ENCODE measurements at regions not wholly inside any gene's neighbourhood (a gene's known extent, or its start where the extent isn't known, plus 50 kb on each side); places are given as distances from the start of the nearest gene placed in this dataset.

GRCh38 chr9:82104252-82104651 is 115.7 kb downstream of the SPATA31D1 start:
- H3K4me3 Mint-ChIP-seq = no peak overlapping the region
- H3K4me1 Mint-ChIP-seq (ENCODE audit: low read depth) = no peaks in the 10 kb centered on the region
- no peaks in the 10 kb centered on the region for H3K36me3 Mint-ChIP-seq (ENCODE audit: low read depth)
- H3K9me3 Mint-ChIP-seq = peaks cover 16% of the 10 kb centered on the region
- H3K27ac Mint-ChIP-seq = no peak overlapping the region
- no peaks in the 10 kb centered on the region for H3K27me3 Mint-ChIP-seq (ENCODE audit: low read depth)
- no peak for DNase-seq (ENCODE audit: low spot score)

DNA sequence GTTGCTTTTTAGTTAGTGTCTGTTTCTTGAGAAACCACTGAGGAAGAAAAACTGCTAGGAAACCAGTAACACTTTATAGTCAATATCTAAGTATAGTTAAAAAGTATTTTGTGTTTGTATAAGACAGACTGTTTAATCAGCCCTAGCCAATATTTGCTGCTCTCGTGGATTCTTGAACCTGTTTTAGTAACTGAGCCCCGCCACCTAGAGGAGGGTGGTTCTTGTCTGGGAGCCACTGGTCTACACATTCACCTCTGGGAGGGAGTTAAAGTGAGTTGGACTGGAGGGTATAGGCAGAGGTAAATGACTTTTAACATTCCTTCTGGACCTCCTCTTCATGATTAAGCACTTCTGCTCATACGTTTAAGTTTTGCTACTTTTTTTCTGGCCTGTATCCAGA is 117.2 kb downstream of the SPATA31D1 start:
- DNase-seq (ENCODE audit: low spot score) = no peak
- Mint-ChIP-seq H3K9me3 (peaks cover 6% of the 10 kb centered on the region), H3K4me1 (ENCODE audit: low read depth) (no peaks in the 10 kb centered on the region), H3K4me3 (no peak overlapping the region), H3K27me3 (ENCODE audit: low read depth) (no peaks in the 10 kb centered on the region), H3K36me3 (ENCODE audit: low read depth) (no peaks in the 10 kb centered on the region), H3K27ac (no peak overlapping the region)

DNA sequence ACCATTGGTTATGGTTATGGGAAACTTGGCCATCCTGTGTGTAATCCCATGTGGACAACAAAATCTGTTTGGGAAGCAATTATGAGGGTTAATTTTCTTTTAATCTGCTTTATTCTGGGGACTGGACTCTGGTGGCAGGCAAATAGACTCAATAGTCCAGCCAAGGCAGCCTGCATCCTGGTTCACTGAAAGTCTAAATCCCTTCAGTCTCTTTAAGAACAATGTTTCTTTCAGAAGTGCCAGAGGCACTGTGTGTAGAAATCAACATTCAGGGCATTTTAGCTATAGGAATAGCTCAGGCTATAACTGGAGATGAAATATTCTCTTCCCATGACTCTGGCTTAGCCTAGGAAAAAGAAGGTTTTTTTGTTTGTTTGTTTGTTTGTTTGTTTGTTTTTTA is 118.0 kb downstream of the SPATA31D1 start:
- Mint-ChIP-seq H3K27me3 (ENCODE audit: low read depth) (no peaks in the 10 kb centered on the region), H3K36me3 (ENCODE audit: low read depth) (no peaks in the 10 kb centered on the region), H3K4me3 (no peak overlapping the region), H3K27ac (no peak overlapping the region), H3K9me3 (no peaks in the 10 kb centered on the region), H3K4me1 (ENCODE audit: low read depth) (no peaks in the 10 kb centered on the region)
- no peak for DNase-seq (ENCODE audit: low spot score)

DNA sequence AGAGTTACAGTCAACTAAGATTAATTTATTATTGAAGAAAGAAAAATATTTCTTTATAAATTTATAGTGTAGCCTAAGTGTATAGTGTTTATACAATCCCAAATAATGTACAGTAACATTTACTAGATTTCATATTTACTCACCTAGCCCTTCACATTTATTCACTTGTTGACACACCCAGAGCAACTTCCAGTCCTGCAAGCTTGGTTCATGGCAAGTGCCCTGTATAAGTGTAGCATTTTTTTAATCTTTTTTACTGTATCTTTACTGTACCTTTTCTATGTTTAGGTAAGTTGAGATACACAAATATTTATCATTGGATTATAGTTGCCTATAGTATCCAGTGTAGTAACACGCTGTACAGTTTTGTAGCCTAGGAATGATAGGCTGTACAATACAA is 119.9 kb downstream of the SPATA31D1 start:
- no peak overlapping the region for H3K4me3 Mint-ChIP-seq
- H3K4me1 Mint-ChIP-seq (ENCODE audit: low read depth) = no peaks in the 10 kb centered on the region
- no peak overlapping the region for H3K27ac Mint-ChIP-seq
- no peaks in the 10 kb centered on the region for H3K9me3 Mint-ChIP-seq
- H3K27me3 Mint-ChIP-seq (ENCODE audit: low read depth) = no peaks in the 10 kb centered on the region
- DNase-seq (ENCODE audit: low spot score) = no peak
- H3K36me3 Mint-ChIP-seq (ENCODE audit: low read depth) = no peaks in the 10 kb centered on the region

GRCh38 chr9:82108941-82109340 is 120.4 kb downstream of the SPATA31D1 start:
- Mint-ChIP-seq H3K36me3 (ENCODE audit: low read depth) (no peaks in the 10 kb centered on the region), H3K9me3 (no peaks in the 10 kb centered on the region), H3K4me1 (ENCODE audit: low read depth) (no peaks in the 10 kb centered on the region), H3K27ac (no peak overlapping the region), H3K4me3 (no peak overlapping the region), H3K27me3 (ENCODE audit: low read depth) (no peaks in the 10 kb centered on the region)
- DNase-seq (ENCODE audit: low spot score) = no peak

GRCh38 chr9:82109626-82110025 is 121.1 kb downstream of the SPATA31D1 start:
- no peak for DNase-seq (ENCODE audit: low spot score)
- H3K27me3 Mint-ChIP-seq (ENCODE audit: low read depth) = no peaks in the 10 kb centered on the region
- no peaks in the 10 kb centered on the region for H3K36me3 Mint-ChIP-seq (ENCODE audit: low read depth)

DNA sequence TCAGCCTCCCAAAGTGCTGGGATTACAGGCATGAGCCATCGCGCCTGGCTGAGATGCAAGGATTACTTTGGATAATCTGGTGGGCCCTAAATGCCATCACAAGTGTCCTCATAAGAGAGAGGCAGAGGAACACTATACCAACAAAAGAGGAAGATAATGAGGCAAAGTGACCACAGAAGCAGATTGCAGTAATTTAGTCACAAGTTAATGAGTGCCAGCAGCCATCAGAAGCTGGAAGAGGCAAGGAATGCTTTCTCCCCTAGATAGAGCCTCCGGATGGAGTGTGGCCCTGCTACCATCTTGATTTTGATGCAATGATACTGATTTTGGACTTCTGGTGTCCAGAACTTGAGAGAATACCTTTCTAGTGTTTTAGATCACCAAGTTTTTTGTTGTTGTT is 122.3 kb downstream of the SPATA31D1 start:
- no peaks in the 10 kb centered on the region for H3K4me1 Mint-ChIP-seq (ENCODE audit: low read depth)
- no peaks in the 10 kb centered on the region for H3K9me3 Mint-ChIP-seq

More at GRCh38 chr9:82109626-82110025, 121.1 kb downstream of the SPATA31D1 start:
- H3K4me3 Mint-ChIP-seq = no peak overlapping the region
- no peaks in the 10 kb centered on the region for H3K9me3 Mint-ChIP-seq
- H3K27ac Mint-ChIP-seq = no peak overlapping the region
- H3K4me1 Mint-ChIP-seq (ENCODE audit: low read depth) = no peaks in the 10 kb centered on the region

GRCh38 chr9:82115331-82115730 is 126.8 kb downstream of the SPATA31D1 start:
- Mint-ChIP-seq H3K27ac (no peak overlapping the region), H3K4me3 (no peak overlapping the region), H3K4me1 (ENCODE audit: low read depth) (no peaks in the 10 kb centered on the region), H3K36me3 (ENCODE audit: low read depth) (no peaks in the 10 kb centered on the region), H3K27me3 (ENCODE audit: low read depth) (no peaks in the 10 kb centered on the region), H3K9me3 (no peaks in the 10 kb centered on the region)
- DNase-seq (ENCODE audit: low spot score) = no peak

More for the DNA sequence above, 122.3 kb downstream of the SPATA31D1 start:
- Mint-ChIP-seq H3K36me3 (ENCODE audit: low read depth) (no peaks in the 10 kb centered on the region), H3K27ac (no peak overlapping the region), H3K27me3 (ENCODE audit: low read depth) (no peaks in the 10 kb centered on the region), H3K4me3 (no peak overlapping the region)
- no peak for DNase-seq (ENCODE audit: low spot score)

DNA sequence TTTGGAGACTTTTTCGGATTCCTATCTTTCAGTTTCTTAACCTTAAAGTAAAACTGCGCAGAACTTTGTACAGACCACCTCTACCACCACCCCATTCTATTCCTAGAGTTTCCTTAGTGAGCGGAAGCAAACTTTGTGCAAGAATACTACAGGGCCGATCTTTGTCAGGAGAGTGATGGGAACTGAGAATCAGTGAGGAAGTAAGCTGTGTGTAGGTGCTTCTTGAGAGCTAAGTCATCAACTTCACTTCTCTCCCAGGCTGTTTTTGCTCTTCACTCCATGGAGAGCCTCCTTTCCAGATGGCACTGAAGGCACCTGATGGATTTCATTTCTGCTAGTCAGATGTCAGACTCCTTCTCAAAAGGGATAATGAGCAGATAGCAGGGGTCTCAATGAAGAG is 127.3 kb downstream of the SPATA31D1 start:
- DNase-seq (ENCODE audit: low spot score) = no peak
- Mint-ChIP-seq H3K4me1 (ENCODE audit: low read depth) (no peaks in the 10 kb centered on the region), H3K9me3 (no peaks in the 10 kb centered on the region), H3K4me3 (no peak overlapping the region), H3K27me3 (ENCODE audit: low read depth) (no peaks in the 10 kb centered on the region), H3K27ac (no peak overlapping the region), H3K36me3 (ENCODE audit: low read depth) (no peaks in the 10 kb centered on the region)

DNA sequence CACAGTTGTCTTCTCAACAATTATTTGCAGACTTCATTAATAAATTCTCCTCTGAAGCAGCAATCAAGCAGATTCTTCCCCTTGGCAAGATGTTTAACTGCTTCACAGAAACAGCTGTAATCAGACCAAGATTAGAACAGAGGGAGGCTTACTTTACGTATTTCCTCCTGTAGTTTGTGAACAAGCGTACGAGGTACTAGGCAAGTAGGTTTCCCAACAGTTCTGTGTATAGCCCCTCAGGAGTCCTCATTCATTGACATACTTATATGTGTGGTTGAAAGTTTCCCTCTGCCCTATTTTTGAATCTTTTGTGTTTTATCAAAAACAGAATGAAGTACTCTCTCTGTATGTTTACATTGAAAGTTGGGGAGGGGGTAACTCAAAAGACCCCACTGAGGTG is 128.0 kb downstream of the SPATA31D1 start:
- no peak overlapping the region for H3K27ac Mint-ChIP-seq
- H3K27me3 Mint-ChIP-seq (ENCODE audit: low read depth) = no peaks in the 10 kb centered on the region
- no peaks in the 10 kb centered on the region for H3K9me3 Mint-ChIP-seq
- H3K36me3 Mint-ChIP-seq (ENCODE audit: low read depth) = no peaks in the 10 kb centered on the region
- no peak overlapping the region for H3K4me3 Mint-ChIP-seq
- DNase-seq (ENCODE audit: low spot score) = no peak
- H3K4me1 Mint-ChIP-seq (ENCODE audit: low read depth) = no peaks in the 10 kb centered on the region

GRCh38 chr9:82117026-82117811 is 128.6 kb downstream of the SPATA31D1 start:
- no peak for DNase-seq (ENCODE audit: low spot score)
- Mint-ChIP-seq H3K27me3 (ENCODE audit: low read depth) (no peaks in the 10 kb centered on the region), H3K36me3 (ENCODE audit: low read depth) (no peaks in the 10 kb centered on the region), H3K4me1 (ENCODE audit: low read depth) (no peaks in the 10 kb centered on the region), H3K4me3 (no peak overlapping the region), H3K9me3 (no peaks in the 10 kb centered on the region), H3K27ac (no peak overlapping the region)

- H3K27ac Mint-ChIP-seq = no peak overlapping the region
- H3K9me3 Mint-ChIP-seq = no peaks in the 10 kb centered on the region
- no peaks in the 10 kb centered on the region for H3K27me3 Mint-ChIP-seq (ENCODE audit: low read depth)
- DNase-seq (ENCODE audit: low spot score) = no peak
- H3K36me3 Mint-ChIP-seq (ENCODE audit: low read depth) = no peaks in the 10 kb centered on the region
- H3K4me3 Mint-ChIP-seq = no peak overlapping the region
- no peaks in the 10 kb centered on the region for H3K4me1 Mint-ChIP-seq (ENCODE audit: low read depth)
Observed at GRCh38 chr9:82122731-82123130, 134.2 kb downstream of the SPATA31D1 start.

DNA sequence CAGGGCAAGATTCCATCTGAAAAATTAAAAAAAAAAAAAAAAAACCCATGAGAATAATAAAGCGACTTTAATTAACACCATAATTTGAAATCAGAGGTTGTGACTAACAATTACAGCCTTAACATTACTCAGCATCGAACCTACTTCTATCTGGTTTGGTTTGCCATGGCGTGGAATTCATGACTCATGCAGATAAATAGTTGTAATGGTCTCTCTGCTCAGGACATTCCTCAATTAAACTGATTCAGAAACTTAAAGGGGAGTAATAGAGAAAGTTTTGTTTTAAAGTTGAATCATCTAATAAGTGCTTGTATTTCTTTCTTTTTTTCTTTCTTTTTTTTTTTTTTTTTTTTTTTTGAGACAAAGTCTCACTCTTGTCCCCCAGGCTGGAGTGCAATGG is 135.5 kb downstream of the SPATA31D1 start:
- H3K27ac Mint-ChIP-seq = no peak overlapping the region
- no peaks in the 10 kb centered on the region for H3K9me3 Mint-ChIP-seq
- DNase-seq (ENCODE audit: low spot score) = no peak

DNA sequence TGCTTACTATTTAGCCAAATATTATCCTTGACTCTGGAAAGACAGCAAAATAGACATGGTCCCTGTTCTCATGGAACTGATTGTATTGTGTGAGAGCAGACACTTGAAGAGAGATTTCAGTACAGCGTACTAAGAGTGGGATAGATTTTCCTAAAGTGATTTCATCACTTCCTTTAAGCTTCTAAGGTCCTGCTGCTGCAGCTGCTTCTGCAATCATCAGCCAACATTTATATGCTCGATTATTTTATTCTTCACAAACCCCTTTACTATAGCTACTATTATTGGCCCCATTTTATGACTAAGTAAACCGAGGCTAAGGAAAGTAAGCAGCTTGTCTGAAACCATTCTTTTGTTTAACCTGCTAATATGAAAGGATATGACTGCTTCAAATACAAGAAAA is 137.7 kb downstream of the SPATA31D1 start:
- Mint-ChIP-seq H3K27me3 (ENCODE audit: low read depth) (no peaks in the 10 kb centered on the region), H3K4me3 (no peak overlapping the region), H3K4me1 (ENCODE audit: low read depth) (no peaks in the 10 kb centered on the region), H3K27ac (no peak overlapping the region), H3K36me3 (ENCODE audit: low read depth) (no peaks in the 10 kb centered on the region), H3K9me3 (peaks cover 3% of the 10 kb centered on the region)
- no peak for DNase-seq (ENCODE audit: low spot score)

More for the DNA sequence above, 135.5 kb downstream of the SPATA31D1 start:
- Mint-ChIP-seq H3K27me3 (ENCODE audit: low read depth) (no peaks in the 10 kb centered on the region), H3K4me3 (no peak overlapping the region), H3K4me1 (ENCODE audit: low read depth) (no peaks in the 10 kb centered on the region), H3K36me3 (ENCODE audit: low read depth) (no peaks in the 10 kb centered on the region)

DNA sequence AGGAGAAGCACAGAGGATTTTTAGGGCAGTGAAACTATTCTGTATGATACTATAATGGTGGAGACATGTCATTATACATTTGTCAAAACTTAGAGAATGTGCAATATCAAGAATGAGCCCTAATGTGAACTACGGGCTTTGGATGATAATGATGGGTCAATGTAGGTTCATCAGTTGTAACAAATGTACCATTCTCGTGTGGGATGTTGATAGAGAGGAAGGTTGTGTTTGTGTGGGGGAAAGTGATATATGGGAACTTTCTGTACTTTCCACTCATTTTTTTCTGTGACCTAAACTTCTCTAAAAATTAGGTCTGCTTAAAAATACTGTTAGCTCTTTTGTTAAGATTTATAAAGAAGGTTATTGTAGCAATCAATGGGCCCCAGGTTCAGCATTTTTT is 138.9 kb downstream of the SPATA31D1 start:
- no peak overlapping the region for H3K4me3 Mint-ChIP-seq
- no peaks in the 10 kb centered on the region for H3K36me3 Mint-ChIP-seq (ENCODE audit: low read depth)
- no peak overlapping the region for H3K27ac Mint-ChIP-seq
- DNase-seq (ENCODE audit: low spot score) = no peak
- no peaks in the 10 kb centered on the region for H3K27me3 Mint-ChIP-seq (ENCODE audit: low read depth)
- no peaks in the 10 kb centered on the region for H3K4me1 Mint-ChIP-seq (ENCODE audit: low read depth)
- peaks cover 3% of the 10 kb centered on the region for H3K9me3 Mint-ChIP-seq
